Heart right ventricle (tissue), 16 donors: ENCODE measurements at regions not wholly inside any gene's neighbourhood (a gene's known extent, or its start where the extent isn't known, plus 50 kb on each side); places are given as distances from the start of the nearest gene placed in this dataset.

Experiments used
- ATAC-seq, 8 donors: fragments of 200-7000 bp; cut with Tn5 transposase; one replicate each; pipeline ENCODE4 v1.9.1; 2020; ENCODE audit warnings: mild to moderate bottlenecking in 8 of 8, moderate library complexity in 8 of 8, moderate number of reproducible peaks in 1 of 8
- DNase-seq, 2 donors: peaks; one replicate each; pipeline ENCODE4 v3.0.0-alpha.2; 2020
- H3K27ac ChIP-seq, 10 donors: fragments of 200-600 bp; sonication (generic) in 2 of 10; one replicate each; pipeline versions ENCODE4 v1.5.0 to v1.8.0; 2020 to 2022; ENCODE audit warnings: mild to moderate bottlenecking in 3 of 10
- H3K27me3 ChIP-seq, 7 donors: fragments of 200-600 bp; one replicate each; pipeline ENCODE4 v1.8.0; 2021 to 2022; ENCODE audit warnings: mild to moderate bottlenecking in 2 of 7
- H3K36me3 ChIP-seq, 9 donors: fragments of 200-600 bp; sonication (generic) in 1 of 9; one replicate each; pipeline versions ENCODE4 v1.5.0 to v1.8.0; 2020 to 2022; ENCODE audit warnings: mild to moderate bottlenecking in 2 of 9
- H3K4me1 ChIP-seq, 9 donors: fragments of 200-600 bp; sonication (generic) in 1 of 9; one replicate each; pipeline versions ENCODE4 v1.5.0 to v1.8.0; 2020 to 2022; ENCODE audit warnings: mild to moderate bottlenecking in 4 of 9
- H3K4me3 ChIP-seq, 10 donors: fragments of 200-600 bp; sonication (generic) in 2 of 10; one replicate each; pipeline versions ENCODE4 v1.5.0 to v1.8.0; 2020 to 2022; ENCODE audit warnings: mild to moderate bottlenecking in 7 of 10, moderate library complexity in 2 of 10
- H3K9me3 ChIP-seq, 11 donors: fragments of 200-600 bp in 10 of 11; sonication (generic) in 2 of 11; one replicate each; pipeline versions ENCODE4 v1.5.0 to v1.8.0; 2013 to 2022; ENCODE audit warnings: mild to moderate bottlenecking in 2 of 11, control low read depth in 1 of 11, moderate library complexity in 1 of 11
- WGBS, 2 donors: extraction: QIAGEN DNeasy Blood & Tissue Kit; methylation state at CpG; one replicate each; pipeline ENCODE4 v1.1.7; 2013; ENCODE audit warnings: inconsistent platforms in 1 of 2; 5-methylcytosine and 5-hydroxymethylcytosine counted together
- intact Hi-C, 10 donors: fragments of 100-400 bp; cut with DNase I; formaldehyde crosslinking; loops; one replicate each; pipeline versions ENCODE4 v1.11.1 to v1.14.2; 2022
- TF ChIP-seq, protein P1 (sequence below), 9 donors: fragments of 200-600 bp; sonication (generic) in 2 of 9; IDR thresholded peaks; one replicate each; pipeline versions ENCODE4 v1.5.0 to v1.8.0; 2021 to 2022; ENCODE audit warnings: antibody characterized with exemption in 9 of 9, mild to moderate bottlenecking in 5 of 9, moderate library complexity in 1 of 9
- donor health status: Arrhythmogenic right ventricular cardiomyopathy.
- donor health status: ischemic (EF 13 %, LVEDD 7.1; RV severe dilation, severe dysfunction).
- donor health status: healthy with polysubstance abuse.
- donor health status: DM: no; HTN: yes; CAD: no.
- donor health status: DM: no; HTN: no; CAD: no.
- donor health status: ischemic (EF 25% LVEDD 6.9; RV normal size, moderate dysfunction).
- donor health status: ischemic (EF 25% LVEDD 5.7; RV mildly dilated, moderate dysfunction).
- donor health status: healthy.
- donor health status: DM: yes; HTN: yes; CAD: no.
- donor health status: Ischemic cardiomyopathy.
- donor health status: ischemic (EF 35%, LVEDD 5.7; RV mildly dilated, moderate dysfunction).
- donor health status: nonischemic (EF 11% LVEDD 7.7; RV severe dilation, severe dysfunction).
- donor health status: DM: yes; HTN: yes; CAD: no.
- donor health status: PGD.
- donor health status: ischemic (EF 29% LVEDD 5.4; RV normal size, mild dysfunction).
- donor health status: nonischemic (EF 23%, LVEDD 6.1; RV moderate dilation, normal function).

DNA sequence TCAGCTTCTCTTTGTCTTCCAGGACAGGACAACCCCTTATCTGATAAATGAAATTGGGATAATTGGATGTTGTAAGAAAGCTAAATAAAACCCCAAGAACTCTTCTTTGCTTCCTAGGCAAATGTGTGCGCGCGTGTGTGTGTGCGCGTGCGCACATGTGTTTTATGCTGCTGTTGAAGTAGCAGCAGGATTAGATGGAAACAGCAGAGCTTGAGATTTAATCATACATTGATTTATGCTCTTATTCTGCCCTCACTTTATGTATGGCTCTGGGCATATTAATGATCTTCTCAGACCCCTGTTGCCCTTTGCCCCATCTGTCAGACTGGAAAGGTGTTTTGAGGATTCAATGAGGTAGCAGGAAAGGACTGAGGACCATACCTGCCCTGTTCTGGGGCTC is 324.0 kb upstream of the MAP3K7 start:
- Histone ChIP-seq H3K4me1 (no peaks in the 10 kb centered on the region), H3K36me3 (no peaks in the 10 kb centered on the region), H3K4me3 (no peak overlapping the region), H3K9me3 (no peaks in the 10 kb centered on the region), H3K27ac (no peak overlapping the region), H3K27me3 (no peaks in the 10 kb centered on the region)
- no peak for DNase-seq
- 98 to 99% methylated on average over 6 of the region's 6 CpGs for WGBS, 2 donors
- TF ChIP-seq, protein P1, sequence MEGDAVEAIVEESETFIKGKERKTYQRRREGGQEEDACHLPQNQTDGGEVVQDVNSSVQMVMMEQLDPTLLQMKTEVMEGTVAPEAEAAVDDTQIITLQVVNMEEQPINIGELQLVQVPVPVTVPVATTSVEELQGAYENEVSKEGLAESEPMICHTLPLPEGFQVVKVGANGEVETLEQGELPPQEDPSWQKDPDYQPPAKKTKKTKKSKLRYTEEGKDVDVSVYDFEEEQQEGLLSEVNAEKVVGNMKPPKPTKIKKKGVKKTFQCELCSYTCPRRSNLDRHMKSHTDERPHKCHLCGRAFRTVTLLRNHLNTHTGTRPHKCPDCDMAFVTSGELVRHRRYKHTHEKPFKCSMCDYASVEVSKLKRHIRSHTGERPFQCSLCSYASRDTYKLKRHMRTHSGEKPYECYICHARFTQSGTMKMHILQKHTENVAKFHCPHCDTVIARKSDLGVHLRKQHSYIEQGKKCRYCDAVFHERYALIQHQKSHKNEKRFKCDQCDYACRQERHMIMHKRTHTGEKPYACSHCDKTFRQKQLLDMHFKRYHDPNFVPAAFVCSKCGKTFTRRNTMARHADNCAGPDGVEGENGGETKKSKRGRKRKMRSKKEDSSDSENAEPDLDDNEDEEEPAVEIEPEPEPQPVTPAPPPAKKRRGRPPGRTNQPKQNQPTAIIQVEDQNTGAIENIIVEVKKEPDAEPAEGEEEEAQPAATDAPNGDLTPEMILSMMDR (IDR thresholded peaks at IDR 0.05) = no peak
- no peak for ATAC-seq
- intact Hi-C loops = no loop called here

DNA sequence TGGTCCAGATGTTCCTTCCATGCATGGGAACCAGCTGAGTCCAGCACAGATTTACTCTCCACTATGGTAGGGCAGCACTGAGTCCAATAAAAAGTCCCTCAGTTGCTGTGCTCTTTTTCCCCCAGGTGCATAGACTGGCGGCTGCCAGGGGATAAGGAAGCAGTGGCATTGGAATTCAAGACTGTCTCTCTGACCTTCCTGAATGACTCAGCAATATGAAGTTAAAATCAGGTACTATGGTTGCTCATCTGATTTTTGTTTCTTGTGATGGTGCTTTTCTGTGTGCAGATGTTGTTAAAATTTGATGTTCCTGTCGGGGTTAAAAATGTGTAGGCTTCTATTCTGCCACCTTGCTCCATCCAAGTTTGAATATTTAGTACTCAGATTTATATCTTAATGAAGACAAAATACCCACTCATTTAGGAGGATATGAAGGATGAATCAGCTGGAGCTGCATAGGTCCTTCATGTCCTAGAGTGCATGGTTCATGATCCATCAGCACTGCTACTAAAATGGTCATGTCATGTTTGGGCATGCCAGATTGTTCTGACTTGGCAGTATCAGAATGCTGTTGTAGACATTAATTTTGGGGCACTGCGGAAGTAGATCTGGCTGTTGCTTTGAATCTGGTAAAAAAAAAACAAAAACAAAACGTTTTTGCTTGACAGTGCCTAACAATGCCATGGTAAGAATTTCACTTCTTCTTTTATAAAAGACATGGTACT is 321.2 kb upstream of the MAP3K7 start:
- intact Hi-C loops = no loop called here
- Histone ChIP-seq H3K27me3 (no peaks in the 10 kb centered on the region), H3K4me1 (no peaks in the 10 kb centered on the region), H3K9me3 (no peaks in the 10 kb centered on the region), H3K27ac (no peak overlapping the region), H3K4me3 (no peak overlapping the region), H3K36me3 (no peaks in the 10 kb centered on the region)
- WGBS, 2 donors = 77 to 80% methylated on average over 4 of the region's 4 CpGs
- DNase-seq (no peak), ATAC-seq (no peak)
- TF ChIP-seq, protein P1 (IDR thresholded peaks at IDR 0.05) = no peak

DNA sequence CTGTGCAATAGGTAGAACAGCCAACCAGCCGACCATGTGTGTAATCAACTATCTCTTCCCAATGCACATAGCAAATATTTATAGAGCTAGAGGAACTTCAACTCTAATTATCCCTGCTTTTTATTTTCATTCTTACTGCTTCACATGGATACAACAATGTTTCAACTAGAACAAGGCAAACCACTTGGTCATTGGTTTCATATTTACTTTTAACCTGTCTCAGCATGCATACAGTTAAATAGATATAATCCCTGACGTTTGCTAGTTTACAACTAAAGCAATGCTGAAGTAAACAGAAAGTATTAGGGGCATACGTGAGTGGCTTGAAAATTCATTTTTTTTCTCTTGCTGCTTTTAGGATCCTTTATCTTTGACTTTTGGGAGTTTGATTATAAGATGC is 318.5 kb upstream of the MAP3K7 start:
- H3K9me3 ChIP-seq = no peaks in the 10 kb centered on the region
- TF ChIP-seq, protein P1 (IDR thresholded peaks at IDR 0.05) = no peak
- H3K27me3 ChIP-seq = no peaks in the 10 kb centered on the region
- H3K4me1 ChIP-seq = no peaks in the 10 kb centered on the region
- ATAC-seq (no peak), DNase-seq (no peak)
- H3K27ac ChIP-seq = no peak overlapping the region
- WGBS, 2 donors = 77 to 78% methylated on average over 3 of the region's 3 CpGs
- no peak overlapping the region for H3K4me3 ChIP-seq
- H3K36me3 ChIP-seq = no peaks in the 10 kb centered on the region
- intact Hi-C loops = no loop called here

DNA sequence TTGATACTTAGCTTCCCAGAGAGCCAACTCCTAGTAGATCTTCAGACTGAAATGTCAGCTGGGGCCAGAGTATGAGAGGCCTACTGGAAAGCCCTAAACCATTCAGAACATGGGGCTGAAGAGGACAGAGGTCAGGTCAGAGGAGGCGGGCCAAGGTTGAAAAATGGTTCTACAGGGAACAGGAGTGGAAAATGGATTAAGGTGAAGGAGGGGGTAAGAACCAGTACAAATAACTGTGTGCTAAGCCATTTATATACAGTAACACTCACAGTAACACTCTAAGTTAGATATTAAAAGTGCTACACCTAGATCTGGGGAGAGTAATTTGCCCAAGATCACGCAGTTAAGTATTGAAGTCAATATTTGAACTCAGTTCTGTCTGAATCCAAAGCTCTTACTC is 313.2 kb upstream of the MAP3K7 start:
- 90 to 98% methylated on average over 2 of the region's 2 CpGs for WGBS, 2 donors
- Histone ChIP-seq H3K4me1 (no peaks in the 10 kb centered on the region), H3K9me3 (no peaks in the 10 kb centered on the region), H3K27me3 (no peaks in the 10 kb centered on the region), H3K36me3 (no peaks in the 10 kb centered on the region), H3K27ac (no peak overlapping the region), H3K4me3 (no peak overlapping the region)
- no peak for DNase-seq
- TF ChIP-seq, protein P1 (IDR thresholded peaks at IDR 0.05) = no peak
- ATAC-seq = no peak
- intact Hi-C loops = no loop called here
